Panc1 (cell line): ENCODE measurements at regions not wholly inside any gene's neighbourhood (a gene's known extent, or its start where the extent isn't known, plus 50 kb on each side); places are given as distances from the start of the nearest gene placed in this dataset.

Source experiments
- ATAC-seq: fragments of 200-7000 bp; cut with Tn5 transposase; 2 replicates; pipeline ENCODE4 v1.9.1; 2020; ENCODE audit warnings: mild to moderate bottlenecking, moderate library complexity
- BruUV-seq: library from RNA; stranded (reverse); fragments of 400-500 nt; replicated peaks from 2 replicates; lab custom pipeline; 2021; lab: Mats Ljungman, UMichigan
- CTCF ChIA-PET: fragments of 300-600 bp; sonication (Branson Sonifier 250); formaldehyde crosslinking; loops from one replicate; lab custom pipeline; 2022; ENCODE audit warnings: antibody characterized with exemption; lab: Charles Lee
- POLR2A ChIA-PET: fragments of 300-600 bp; sonication (Branson Sonifier 250); formaldehyde crosslinking; loops from one replicate; lab custom pipeline; 2022; ENCODE audit warnings: antibody characterized with exemption; lab: Charles Lee
- DNase-seq: peaks from one replicate; pipeline ENCODE4 v3.0.0-alpha.2; 2010; ENCODE audit warnings: low read depth, low spot score
- H3K27ac ChIP-seq: 2 replicates; pipeline ENCODE4 v1.5.1; 2011; ENCODE audit warnings: mild to moderate bottlenecking, low read length, inconsistent platforms
- H3K27me3 ChIP-seq: fragments of 200-500 bp; sonication (Bioruptor generic); 2 replicates; pipeline ENCODE4 v1.6.0; 2014; ENCODE audit warnings: low read length, inconsistent platforms; ENCODE audit not compliant: control insufficient read depth, insufficient read depth
- H3K36me3 ChIP-seq: fragments of 200-500 bp; sonication (Bioruptor generic); 2 replicates; pipeline ENCODE4 v1.5.1; 2014; ENCODE audit warnings: inconsistent platforms, mild to moderate bottlenecking, low read length, moderate library complexity; ENCODE audit not compliant: control insufficient read depth, insufficient read depth
- H3K4me1 ChIP-seq: 2 replicates; pipeline ENCODE4 v1.5.1; 2011; ENCODE audit warnings: inconsistent platforms, mild to moderate bottlenecking, low read length, moderate library complexity; ENCODE audit not compliant: control insufficient read depth, insufficient read depth
- H3K4me3 ChIP-seq, 2 experiments: 2 replicates each; pipeline ENCODE4 v1.5.1; 2011 to 2012; ENCODE audit warnings: low read depth in 2 of 2, low read length in 2 of 2, mild to moderate bottlenecking in 2 of 2, inconsistent platforms in 1 of 2, moderate library complexity in 1 of 2
- H3K9me3 ChIP-seq: fragments of 200-500 bp; sonication (Bioruptor generic); 2 replicates; pipeline ENCODE4 v1.5.1; 2014; ENCODE audit warnings: low read depth, mild to moderate bottlenecking, inconsistent platforms, low read length, moderate library complexity; ENCODE audit not compliant: control insufficient read depth, insufficient read depth
- POLR2AphosphoS5 ChIP-seq: IDR thresholded peaks from 2 replicates; pipeline ENCODE4 v1.6.1; 2012; ENCODE audit warnings: mild to moderate bottlenecking, low read depth, low read length, moderate library complexity
- SIN3A ChIP-seq: IDR thresholded peaks from 2 replicates; pipeline ENCODE4 v1.6.1; 2012; ENCODE audit warnings: low read depth, mild to moderate bottlenecking, low read length, moderate library complexity, borderline replicate concordance; ENCODE audit not compliant: insufficient read depth
- TCF7L2 ChIP-seq: IDR thresholded peaks from 2 replicates; pipeline ENCODE4 v1.6.1; 2011; ENCODE audit warnings: mild to moderate bottlenecking, low read depth, low read length, inconsistent platforms
- in situ Hi-C: cut with HindIII; loops from 2 replicates; pipeline ENCODE4 v1.10.0; 2016; ENCODE audit warnings: low sequenced_read_pairs, low pct_unique_long_range_greater_than_20kb
- intact Hi-C: fragments of 100-400 bp; cut with micrococcal nuclease; formaldehyde crosslinking; loops from one replicate; pipeline ENCODE4 v1.10.0; 2022; ENCODE audit not compliant: unreplicated experiment
- TF ChIP-seq, protein P1 (sequence below), 2 experiments: IDR thresholded peaks; 2 replicates each; pipeline ENCODE4 v1.6.1; 2011 to 2012; ENCODE audit warnings: low read depth in 2 of 2, control low read depth in 1 of 2, low read length in 1 of 2, mild to moderate bottlenecking in 1 of 2, moderate library complexity in 1 of 2; ENCODE audit not compliant: insufficient read depth in 1 of 2
- TF ChIP-seq, protein P2 (sequence below): fragments of 450-650 bp; IDR thresholded peaks from 2 replicates; pipeline ENCODE4 v1.5.1; 2017; ENCODE audit warnings: mild to moderate bottlenecking

DNA sequence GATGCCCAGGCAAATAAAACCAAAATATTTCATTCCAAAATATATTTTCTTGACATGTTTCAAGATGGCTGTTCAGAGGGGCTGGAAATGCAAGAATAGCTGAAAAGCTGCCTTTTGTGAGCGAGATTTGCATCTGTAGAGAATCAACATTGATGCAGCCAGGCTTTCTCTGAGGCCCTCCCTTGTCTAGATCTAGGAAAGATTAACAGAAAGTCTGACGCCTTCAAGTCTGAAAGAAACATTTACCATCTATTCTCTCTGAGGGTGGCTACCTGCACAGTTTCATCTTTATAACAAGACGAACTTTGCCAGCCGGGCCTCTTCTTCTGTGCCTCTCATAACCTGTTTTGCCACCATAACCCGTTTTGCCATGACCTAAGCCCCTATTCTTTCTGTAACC lies 170.2 kb downstream of the AKR1D1 start:
- CTCF ChIA-PET = no interaction called here

DNA sequence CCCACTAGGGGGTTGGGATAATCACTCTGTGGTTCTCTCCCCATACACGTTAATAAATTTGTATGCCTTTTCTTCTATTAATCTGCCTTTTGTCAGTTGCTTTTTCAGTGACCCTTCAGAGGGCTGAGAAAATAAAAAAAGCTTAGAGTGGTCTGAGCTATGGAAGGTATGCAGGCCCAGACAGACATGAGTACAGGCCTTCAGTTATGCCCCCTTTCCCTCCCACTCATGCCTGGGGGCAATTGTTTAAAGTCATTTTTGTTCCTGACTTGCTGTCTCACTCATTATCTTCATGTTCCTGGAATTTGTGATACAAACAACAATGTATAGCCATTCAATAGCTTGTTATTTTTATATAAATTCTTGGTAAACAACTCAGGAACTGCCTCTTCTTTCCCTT lies 170.8 kb downstream of the AKR1D1 start:
- ATAC-seq (no peak), DNase-seq (no peak)
- POLR2A ChIA-PET = no interaction called here
- no peaks in the 10 kb centered on the region for H3K9me3 ChIP-seq
- in situ Hi-C loops = no loop called here
- H3K27me3 ChIP-seq = no peaks in the 10 kb centered on the region
- intact Hi-C loops = no loop called here
- no peaks in the 10 kb centered on the region for H3K36me3 ChIP-seq
- TF ChIP-seq, protein P1, sequence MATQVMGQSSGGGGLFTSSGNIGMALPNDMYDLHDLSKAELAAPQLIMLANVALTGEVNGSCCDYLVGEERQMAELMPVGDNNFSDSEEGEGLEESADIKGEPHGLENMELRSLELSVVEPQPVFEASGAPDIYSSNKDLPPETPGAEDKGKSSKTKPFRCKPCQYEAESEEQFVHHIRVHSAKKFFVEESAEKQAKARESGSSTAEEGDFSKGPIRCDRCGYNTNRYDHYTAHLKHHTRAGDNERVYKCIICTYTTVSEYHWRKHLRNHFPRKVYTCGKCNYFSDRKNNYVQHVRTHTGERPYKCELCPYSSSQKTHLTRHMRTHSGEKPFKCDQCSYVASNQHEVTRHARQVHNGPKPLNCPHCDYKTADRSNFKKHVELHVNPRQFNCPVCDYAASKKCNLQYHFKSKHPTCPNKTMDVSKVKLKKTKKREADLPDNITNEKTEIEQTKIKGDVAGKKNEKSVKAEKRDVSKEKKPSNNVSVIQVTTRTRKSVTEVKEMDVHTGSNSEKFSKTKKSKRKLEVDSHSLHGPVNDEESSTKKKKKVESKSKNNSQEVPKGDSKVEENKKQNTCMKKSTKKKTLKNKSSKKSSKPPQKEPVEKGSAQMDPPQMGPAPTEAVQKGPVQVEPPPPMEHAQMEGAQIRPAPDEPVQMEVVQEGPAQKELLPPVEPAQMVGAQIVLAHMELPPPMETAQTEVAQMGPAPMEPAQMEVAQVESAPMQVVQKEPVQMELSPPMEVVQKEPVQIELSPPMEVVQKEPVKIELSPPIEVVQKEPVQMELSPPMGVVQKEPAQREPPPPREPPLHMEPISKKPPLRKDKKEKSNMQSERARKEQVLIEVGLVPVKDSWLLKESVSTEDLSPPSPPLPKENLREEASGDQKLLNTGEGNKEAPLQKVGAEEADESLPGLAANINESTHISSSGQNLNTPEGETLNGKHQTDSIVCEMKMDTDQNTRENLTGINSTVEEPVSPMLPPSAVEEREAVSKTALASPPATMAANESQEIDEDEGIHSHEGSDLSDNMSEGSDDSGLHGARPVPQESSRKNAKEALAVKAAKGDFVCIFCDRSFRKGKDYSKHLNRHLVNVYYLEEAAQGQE (IDR thresholded peaks at IDR 0.05; ENCODE audit: insufficient read depth in 1 of 2, low read depth in 2 of 2, low read length in 1 of 2) = no peak
- TF ChIP-seq POLR2AphosphoS5 (no peak), TCF7L2 (no peak), SIN3A (no peak)
- TF ChIP-seq, protein P2, sequence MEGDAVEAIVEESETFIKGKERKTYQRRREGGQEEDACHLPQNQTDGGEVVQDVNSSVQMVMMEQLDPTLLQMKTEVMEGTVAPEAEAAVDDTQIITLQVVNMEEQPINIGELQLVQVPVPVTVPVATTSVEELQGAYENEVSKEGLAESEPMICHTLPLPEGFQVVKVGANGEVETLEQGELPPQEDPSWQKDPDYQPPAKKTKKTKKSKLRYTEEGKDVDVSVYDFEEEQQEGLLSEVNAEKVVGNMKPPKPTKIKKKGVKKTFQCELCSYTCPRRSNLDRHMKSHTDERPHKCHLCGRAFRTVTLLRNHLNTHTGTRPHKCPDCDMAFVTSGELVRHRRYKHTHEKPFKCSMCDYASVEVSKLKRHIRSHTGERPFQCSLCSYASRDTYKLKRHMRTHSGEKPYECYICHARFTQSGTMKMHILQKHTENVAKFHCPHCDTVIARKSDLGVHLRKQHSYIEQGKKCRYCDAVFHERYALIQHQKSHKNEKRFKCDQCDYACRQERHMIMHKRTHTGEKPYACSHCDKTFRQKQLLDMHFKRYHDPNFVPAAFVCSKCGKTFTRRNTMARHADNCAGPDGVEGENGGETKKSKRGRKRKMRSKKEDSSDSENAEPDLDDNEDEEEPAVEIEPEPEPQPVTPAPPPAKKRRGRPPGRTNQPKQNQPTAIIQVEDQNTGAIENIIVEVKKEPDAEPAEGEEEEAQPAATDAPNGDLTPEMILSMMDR = no peak
- H3K27ac ChIP-seq = no peak overlapping the region
- no peak overlapping the region for H3K4me3 ChIP-seq
- no TSS peak for BruUV-seq
- CTCF ChIA-PET = no interaction called here
- H3K4me1 ChIP-seq = no peaks in the 10 kb centered on the region

More for the DNA sequence above, 170.2 kb downstream of the AKR1D1 start:
- Histone ChIP-seq H3K36me3 (no peaks in the 10 kb centered on the region), H3K27ac (no peak overlapping the region), H3K4me3 (no peak overlapping the region), H3K27me3 (no peaks in the 10 kb centered on the region), H3K4me1 (no peaks in the 10 kb centered on the region), H3K9me3 (no peaks in the 10 kb centered on the region)
- intact Hi-C loops = no loop called here
- ATAC-seq (no peak), DNase-seq (no peak)
- TF ChIP-seq POLR2AphosphoS5 (no peak), TCF7L2 (no peak)
- in situ Hi-C loops = no loop called here
- no TSS peak for BruUV-seq
- POLR2A ChIA-PET = no interaction called here

DNA sequence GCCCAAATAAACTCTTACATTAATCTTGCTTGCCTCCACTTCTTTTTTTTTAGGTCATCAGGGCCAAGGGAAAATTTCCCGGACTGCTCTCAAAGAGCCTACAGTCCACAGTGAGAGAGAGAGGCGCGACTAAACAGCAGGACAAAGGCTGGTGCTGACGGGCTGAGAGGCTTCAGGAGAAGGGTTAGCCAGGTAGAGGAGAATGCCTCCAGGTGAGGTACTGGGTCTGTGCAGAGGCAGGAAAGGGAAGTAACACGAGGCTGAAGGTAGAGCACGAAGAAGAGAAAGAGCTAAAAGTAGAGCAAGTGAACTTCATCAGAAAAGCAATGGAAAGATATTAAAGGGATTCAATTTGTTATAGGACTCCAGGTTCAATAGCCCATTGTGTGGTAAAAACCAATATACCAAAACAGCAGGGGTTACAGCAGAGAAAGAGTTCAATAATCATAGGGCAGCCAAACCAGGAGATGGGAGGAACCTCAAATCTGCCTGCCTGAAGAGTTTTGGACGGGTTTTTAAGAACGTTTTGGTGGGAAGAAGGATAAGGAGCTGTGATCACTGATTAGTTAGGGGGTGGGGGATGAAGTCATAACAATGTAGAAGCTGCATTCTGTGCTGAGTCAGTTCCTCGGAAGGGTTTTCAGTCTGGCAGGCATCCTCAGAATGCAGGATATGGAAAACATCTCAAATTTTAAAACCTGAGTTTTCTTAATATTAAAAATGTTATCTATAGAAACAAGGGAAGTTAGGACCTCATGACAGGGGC lies 171.5 kb downstream of the AKR1D1 start:
- ChIA-PET CTCF (no interaction called here), POLR2A (no interaction called here)
- intact Hi-C loops = no loop called here
- DNase-seq = no peak
- H3K27ac ChIP-seq = no peak overlapping the region
- BruUV-seq = no TSS peak
- in situ Hi-C loops = no loop called here
- no peaks in the 10 kb centered on the region for H3K36me3 ChIP-seq
- no peaks in the 10 kb centered on the region for H3K4me1 ChIP-seq
- no peak for TF ChIP-seq SIN3A
- no peak for TF ChIP-seq TCF7L2
- TF ChIP-seq, protein P1 (IDR thresholded peaks at IDR 0.05; ENCODE audit: insufficient read depth in 1 of 2, low read depth in 2 of 2, low read length in 1 of 2) = no peak
- TF ChIP-seq POLR2AphosphoS5 = no peak
- TF ChIP-seq, protein P2 = no peak
- no peak overlapping the region for H3K4me3 ChIP-seq
- no peaks in the 10 kb centered on the region for H3K9me3 ChIP-seq
- no peak for ATAC-seq
- no peaks in the 10 kb centered on the region for H3K27me3 ChIP-seq
